HG02798 (cell line): ENCODE measurements at regions not wholly inside any gene's neighbourhood (a gene's known extent, or its start where the extent isn't known, plus 50 kb on each side); places are given as distances from the start of the nearest gene placed in this dataset.

Experiments used
- ATAC-seq: cut with Tn5 transposase; IDR thresholded peaks from one replicate; pipeline ENCODE4 v1.9.1; 2021; ENCODE audit warnings: mild to moderate bottlenecking; ENCODE audit not compliant: unreplicated experiment, poor library complexity

DNA sequence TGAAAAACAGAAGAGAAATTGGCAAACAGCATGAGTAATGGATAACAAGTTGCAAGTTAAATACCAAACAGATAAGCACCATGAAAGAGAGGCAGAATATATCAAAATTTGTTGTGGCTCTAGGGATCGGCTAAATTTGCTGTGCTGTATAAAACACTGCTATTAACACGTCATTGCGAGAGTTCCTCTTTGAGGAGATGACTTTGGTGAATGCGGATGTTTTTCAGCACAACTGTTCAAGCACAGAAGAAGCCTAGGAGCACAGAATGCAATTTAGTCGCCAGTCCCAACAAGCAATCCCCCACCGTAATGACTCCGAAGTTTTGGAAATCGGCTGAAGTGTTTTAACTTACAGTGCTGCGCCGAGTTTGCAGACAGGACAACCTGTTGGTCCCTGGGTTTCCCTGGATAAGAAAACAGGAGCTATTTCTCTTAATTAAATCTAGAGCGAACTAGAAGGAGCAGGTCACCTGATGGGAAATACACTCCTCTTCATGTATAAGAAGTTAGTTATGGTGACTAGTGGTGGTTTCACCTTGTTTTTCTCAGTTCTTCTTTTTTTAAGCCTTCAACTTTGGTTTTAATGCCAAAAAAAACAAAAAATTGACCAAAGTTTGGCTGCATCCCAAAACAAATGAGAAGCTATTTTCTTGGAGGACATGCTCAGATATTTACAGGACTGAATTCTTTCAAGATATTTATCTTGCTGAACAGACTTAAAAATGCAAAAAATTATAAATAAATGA lies 454.1 kb upstream of the SALL3 start:
- no peak for ATAC-seq

DNA sequence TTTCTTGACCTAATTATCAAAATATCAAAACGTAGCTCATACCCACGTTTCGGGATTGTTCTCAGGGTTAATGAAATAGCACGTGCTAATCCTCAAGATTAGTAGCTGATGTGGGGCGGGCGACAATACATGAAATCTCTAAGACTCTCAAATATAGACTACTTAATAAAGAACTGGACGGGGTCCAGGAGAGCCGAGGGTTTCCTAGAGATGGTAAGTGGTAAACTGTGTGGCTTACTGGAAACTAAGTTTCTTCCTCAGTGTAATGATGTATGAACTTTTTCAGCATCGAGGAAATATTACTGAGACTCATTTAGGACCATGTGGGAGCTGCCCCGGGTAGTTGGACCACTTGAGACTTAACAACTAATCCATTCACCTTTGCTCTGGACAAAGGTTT lies 453.3 kb upstream of the SALL3 start:
- no peak for ATAC-seq

DNA sequence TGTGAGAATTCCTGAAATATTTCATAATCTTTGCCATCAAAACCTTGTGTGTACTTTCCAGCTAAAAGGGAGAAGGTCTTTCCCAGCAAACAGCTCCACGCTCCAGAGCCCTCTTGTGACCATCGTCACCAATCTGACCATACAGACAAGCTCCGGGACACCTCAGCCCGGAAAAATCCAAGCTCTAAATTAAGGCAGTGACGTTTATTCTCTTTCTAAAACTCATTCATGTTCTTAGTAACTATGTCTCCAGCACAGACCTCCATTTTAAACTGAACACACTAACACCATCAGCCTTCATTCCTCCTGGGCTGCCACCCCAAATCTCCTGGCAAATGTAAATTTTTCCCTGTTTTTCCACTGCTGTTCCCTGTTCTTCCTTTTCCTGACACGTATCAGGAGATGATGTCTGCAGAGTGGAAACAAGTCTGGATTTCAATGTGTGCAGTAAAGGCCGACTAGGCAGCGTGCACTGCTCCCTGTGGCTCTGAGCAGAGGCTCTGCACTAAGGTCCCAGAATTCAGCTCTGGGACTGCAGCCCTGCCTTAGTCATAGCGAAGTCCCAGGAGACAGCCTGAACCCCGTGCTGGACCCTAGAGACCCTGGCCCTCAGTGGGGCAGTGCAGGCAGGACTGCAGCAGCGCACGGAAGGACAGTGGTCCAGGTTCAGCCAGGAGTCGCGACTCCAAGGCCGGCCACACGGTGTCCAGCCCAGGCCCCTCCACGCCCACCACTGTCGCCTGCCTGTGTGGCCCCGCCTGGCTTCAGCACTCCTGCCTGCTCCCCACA lies 452.5 kb upstream of the SALL3 start:
- ATAC-seq, result no peak

DNA sequence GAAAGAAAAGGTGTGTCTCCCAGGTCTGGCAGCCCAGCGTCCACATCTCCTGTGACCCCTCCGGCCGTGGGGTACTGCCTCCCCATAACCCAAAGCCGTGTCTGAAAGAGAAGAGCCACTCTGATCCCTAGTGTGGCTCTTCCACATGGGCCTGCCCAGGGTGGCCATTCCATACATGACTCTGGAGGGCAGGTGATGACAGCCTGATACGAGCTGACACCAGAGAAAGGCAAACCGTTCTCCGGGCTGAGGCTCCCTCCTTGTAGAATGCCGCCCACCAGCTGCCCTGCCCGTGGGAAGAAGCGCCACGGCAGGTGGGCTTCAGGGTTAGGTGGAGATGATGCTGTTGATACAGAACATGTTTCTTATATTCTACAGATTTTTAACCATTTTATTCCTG lies 451.6 kb upstream of the SALL3 start:
- no peak for ATAC-seq

DNA sequence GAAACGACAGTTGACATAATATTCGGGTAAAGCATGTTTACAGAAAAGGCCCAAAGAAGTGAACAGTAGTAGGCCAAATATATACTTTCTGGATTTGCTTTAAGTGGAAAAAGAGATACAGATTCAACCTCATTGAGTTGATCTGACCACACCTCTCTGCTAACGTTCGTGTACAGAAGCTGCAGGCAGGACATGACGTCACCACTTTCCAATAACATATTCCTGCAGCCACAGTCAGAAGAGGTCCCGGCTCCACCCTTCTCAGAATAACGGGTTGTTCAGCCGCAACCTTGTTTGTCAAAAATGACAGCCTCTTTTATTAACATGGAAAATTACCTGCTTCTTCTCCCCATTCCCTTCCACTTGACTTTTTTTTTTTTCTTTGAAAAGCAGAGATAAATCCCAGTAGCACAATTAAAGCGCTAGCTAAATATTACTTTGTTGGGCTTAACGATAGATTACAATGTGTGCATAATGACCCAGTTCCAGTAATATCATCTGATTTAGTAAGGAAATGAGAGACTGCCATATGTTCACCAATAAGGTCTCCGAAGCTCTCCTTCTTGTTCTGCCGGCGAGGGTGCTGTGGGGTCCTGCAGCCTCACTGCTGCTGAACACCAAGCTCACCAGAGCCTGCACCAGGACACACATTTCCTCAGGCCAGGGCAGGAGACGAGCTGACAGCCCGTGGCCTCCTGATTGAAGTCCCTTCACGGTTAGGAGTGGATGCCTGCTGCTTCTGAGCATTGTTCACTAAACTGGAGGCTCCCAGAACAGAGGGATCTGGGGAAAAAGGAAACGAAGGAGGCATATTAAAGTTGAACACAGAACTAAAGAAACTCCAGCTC lies 451.0 kb upstream of the SALL3 start:
- ATAC-seq, result no peak

DNA sequence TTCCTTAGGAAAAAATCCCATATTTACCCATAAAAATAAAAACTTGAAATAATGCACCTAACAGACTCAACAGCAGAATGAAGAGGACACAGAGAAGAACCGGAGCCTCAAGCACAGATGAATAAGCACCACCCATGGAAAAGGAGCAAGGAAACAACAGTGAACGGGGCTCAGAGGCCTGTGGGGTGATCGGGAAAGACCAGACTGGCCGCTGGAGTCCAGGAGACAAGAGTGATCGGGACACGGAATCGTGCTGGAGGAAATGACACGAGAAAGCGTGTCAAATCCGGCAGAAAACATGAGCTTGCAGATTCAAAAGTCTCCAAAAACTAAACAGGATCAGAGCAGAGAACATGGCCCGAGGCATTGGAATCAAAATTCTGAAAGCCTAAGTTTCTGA lies 448.0 kb upstream of the SALL3 start:
- ATAC-seq, result no peak

DNA sequence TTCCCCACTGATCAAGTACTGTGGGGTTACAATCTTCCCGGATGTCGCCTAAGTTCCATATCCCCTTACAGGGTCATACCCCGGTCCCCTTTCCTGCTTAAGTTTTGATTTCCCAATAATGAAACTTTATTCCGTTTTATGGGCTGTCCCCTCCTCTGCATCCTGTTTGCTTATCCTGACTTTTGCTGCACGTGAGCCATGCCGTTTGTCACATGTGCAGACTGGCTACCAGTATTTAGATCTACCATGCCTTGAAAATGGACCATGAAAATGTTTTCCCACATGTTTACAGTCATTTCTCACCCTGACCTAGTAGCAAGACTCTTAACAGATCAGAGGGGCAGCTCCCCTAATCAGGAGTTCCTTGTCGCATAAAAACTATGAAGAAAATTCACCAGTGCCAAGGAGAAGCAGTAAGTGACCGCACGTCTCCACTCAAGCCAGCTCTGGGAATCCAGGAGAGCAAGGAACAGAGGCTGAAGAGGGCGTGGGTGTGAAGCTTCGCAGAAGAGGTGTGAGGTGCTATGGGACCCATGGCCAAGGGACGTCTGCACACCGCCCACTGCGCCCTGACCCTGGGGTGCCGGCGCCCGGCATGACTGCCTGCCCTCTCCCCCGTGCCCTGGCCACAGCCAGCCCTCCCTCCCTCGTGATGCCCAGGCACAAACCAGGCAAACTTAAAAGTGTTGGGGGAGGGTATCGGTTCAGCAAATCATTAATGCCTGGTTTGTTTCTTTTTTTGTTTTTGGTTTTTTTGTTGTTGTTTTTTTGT lies 440.8 kb upstream of the SALL3 start:
- no peak for ATAC-seq

DNA sequence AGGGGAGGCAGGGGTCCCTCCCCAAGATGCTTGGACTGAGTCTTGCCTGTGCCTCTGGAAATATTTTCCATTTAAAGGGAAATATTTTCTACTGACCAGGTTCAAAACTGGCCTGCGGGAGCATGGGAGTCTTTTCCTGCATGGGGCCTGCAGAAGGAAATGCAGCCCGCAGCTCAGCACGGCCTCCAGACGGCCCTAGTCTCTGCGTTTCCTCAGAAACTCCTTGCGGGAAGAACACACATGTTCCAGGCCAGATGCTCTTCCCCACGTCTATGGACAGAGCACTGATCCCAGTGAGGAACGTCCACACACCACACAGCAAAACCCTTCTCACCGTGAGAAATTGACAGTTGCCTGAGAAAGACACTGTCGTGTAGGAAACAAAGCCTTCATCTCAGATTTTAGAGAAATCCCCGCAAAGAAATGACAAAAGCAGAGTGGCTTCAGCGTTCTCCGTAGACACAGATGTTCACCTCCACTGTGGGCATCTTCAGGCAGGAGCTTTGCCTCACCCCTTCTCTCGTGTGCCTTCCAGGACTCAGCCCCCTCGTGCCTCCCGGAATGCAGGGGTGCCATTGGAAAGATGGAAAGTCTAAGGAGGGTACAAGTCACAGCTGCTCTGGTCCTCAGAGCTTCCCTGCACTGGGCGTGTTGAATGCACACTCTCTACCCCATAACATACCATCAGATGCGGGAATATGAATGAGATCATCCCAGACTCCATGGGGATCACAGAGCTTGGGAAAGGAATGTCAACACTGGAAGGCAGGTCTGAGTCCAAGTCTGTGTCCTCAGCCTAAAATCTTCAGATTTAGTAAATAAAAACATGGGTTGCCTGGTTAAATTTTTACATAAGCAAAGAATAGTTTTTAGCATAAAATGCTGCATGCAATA lies 438.7 kb upstream of the SALL3 start:
- no peak for ATAC-seq

DNA sequence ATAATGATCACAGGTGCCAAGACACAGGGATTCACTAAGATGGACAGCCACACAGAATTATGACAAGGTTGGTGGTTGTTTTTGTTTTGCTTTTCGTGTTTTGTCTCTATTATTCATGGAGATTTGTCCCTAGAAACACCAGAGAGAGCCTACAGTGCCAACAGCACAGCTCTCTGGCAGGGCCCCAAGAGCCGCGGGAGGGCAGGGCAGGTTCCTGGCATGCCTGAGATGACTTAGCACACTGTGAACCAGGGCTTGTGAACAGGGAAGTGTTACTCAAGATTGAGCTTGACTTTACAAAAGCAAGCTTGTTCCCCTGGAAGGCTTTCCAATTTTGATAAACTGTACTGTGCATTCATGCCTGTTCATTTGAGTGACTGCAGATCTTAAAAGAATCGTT lies 437.4 kb upstream of the SALL3 start:
- no peak for ATAC-seq

DNA sequence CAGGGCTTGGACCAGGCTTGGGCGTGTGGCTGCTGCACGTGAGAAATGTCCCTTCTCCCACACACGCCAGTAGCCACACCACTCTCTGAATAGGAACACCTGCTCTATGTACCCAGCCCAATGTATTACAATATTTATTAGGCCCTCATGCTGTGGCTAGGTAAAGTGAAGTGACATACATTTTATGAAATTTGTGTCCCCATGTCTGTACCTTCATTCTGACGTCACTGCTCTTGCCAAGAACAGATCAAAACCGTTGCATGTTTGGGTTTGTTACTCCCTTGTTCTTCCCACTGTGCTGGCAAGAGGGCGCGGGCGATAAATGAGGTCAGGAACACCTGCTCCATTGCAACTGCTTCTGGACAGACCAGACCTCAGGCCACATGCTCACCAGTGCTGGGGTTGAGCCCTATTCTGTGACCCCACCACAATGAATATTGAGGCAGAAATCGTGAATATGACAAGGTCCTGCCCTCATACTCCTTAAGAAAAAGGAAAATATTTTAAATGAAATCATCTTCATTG lies 436.4 kb upstream of the SALL3 start:
- ATAC-seq, result no peak

DNA sequence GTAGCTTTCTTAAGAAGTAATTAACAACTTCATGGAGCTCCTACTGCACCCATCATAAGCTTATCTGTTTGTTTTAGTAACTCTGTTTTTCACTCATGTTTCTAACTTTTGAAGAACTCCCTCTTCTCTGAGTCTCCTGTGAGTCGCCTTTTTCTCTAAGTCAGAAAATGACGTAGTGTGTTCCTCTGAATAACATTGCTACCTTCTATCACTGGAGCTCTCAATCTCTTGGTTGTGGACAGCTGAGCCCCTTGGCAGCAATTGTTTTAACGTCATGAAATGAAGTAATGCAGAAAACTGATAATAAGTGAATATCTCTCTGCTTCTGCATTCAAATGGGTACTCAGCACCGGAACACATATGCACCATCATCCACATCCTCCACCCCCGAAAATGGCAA lies 433.3 kb upstream of the SALL3 start:
- no peak for ATAC-seq

DNA sequence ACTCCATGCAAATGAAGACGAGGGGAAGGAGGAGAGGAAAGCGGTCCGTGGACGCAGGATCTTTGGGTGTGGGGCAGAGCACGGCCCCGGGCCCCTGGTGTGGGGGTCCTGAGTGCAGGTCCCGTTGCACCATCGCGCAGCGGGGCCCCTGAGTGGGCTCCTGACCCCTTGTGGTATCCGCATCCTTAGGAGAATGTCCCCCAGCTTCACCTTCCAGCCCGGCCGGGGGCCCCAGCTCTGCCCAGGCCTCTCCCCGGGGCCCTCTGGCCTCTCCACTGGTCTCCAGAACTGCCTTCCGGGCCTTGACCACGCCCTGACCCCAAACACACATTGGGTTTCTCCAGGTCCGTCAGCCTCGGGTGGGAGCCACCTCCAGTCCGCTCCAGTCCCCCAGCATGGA lies 431.8 kb upstream of the SALL3 start:
- ATAC-seq, result no peak

DNA sequence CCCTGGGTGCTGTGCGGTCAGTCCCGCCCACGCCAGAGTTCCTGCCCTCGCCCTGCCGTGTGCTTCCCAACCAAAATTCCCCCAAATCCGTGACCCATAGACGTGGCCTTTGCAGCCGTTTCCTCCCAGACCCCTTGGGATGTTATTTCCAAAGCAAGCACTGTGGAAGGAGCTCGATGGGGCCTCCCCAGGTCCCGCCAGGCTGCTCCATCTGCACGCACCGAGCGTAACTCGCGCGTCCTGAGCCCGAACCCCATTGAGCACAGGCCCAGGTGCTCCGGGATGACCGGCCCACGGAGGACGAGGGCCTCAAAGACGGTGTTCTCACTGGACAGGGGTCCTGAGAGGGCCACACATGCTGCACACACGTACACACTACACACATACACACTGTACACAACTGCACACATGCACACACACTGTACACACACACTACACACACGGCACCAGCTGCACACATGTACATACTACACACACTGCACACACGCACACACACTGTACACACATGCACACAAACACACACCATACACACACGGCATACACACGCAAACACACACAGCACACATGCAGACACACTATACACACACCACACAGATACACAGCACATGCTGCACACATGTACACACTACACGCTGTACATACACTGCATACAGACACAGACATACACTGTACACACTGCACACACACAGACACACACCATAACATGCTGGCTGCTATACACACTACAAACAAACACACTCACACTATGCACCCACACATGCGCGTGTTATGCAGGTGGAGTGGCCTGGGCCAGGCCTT lies 431.2 kb upstream of the SALL3 start:
- ATAC-seq, result no peak

DNA sequence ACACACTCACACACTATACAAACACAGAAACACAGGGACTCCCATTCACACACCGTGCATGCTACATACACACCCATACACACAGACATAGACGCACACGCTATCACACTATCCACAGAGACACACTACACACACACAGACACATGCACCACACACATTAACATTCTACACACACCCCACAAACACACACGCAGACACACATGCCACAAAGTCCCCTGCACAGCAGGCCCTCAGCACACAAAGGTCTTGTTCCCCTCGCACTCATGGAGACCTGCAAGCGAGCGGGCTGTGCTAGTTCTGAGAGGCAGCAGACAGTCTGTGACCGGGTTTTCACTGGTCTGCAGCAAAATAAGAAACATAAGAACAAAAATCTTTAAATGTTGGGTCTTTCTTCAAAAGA lies 429.6 kb upstream of the SALL3 start:
- ATAC-seq, result no peak

DNA sequence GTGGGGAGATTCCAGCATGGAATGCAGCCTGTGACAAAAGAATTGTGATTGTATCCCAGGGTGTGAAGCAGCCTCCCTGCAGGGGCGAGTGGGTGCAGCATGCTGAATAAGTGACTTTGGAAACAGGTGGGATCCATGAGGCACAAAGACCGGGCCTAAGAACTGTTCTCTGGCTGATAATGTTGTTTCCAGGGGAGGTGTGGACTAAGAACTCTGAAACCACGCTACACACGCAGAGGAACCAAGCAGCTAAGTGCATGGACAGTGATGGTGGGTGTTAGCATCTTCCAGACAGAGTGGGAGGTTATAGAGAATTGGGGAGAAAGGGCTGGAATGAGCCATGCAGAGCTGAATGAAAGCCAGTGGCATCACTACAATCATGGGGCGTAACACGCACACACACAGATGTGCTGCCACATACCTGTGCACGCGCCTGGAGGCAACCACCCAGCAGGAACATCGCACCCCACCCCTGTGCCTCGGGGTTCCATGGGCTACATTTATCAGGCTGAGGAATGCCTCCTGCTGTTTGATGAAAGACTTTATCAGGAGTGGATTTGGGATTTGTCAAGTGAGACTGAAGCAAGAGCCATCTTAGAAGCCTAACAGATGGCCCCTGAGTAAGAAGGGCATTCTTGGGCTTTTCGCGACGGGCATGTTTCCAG lies 424.5 kb upstream of the SALL3 start:
- no peak for ATAC-seq

DNA sequence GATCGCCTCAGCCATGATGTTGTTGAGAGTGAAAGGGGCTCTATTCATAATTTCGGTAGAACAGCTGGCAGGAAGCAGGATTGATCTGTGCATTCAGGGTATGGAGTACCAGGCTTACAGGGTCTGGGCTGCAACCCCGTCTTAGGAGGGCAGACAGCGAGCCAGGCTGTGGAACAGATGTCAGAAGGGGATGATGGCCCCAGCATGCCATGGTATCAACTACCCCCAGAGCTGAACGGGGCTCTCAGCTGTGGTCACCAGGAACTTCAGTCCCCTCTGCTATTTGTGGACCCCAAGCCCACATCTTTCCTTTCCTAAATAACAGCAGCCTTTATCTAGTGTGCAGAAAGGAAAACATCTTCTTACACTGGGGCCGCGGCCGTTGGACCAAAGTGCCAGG lies 422.2 kb upstream of the SALL3 start:
- no peak for ATAC-seq

DNA sequence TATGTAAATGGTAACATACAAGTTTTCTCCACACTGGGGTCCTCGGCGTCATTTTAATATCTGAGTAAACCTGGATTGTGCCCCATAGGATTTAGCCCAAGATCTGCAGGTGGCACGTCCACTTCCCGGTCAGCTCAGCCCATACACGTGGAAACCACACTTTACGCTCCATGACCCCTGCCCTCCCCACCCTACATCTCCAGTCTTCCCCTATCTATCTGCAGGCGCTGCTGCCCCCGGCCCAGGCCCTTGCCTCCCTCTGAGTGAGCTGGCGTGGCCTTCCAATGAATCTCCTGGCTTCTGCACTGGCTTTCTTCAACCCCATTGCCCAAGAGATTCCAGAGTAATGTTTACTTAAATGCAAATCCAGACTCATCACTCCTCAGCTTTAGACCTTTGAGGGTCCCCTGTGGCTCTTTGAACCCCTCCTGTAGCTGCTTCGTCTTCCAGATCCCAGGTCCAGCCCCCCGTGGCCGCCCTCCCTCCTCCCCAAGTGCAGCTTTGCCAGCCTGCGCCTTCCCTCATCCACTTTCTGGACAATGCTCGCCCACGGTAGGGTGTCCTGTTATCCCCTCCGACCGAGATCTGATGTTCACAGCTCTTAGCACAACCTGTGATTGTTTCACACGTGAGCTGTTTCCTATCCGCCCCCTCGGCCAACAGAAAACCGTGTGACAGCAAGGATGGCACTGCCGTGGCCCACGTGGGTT lies 421.4 kb upstream of the SALL3 start:
- ATAC-seq, result no peak
